GM12873 (cell line): ENCODE measurements at regions not wholly inside any gene's neighbourhood (a gene's known extent, or its start where the extent isn't known, plus 50 kb on each side); places are given as distances from the start of the nearest gene placed in this dataset.

Experiments used
- CTCF ChIP-seq: IDR thresholded peaks from 2 replicates; pipeline ENCODE4 v1.5.1; 2012; ENCODE audit warnings: low read depth, mild to moderate bottlenecking, moderate library complexity, low read length, control low read depth; ENCODE audit not compliant: insufficient read depth; ENCODE audit errors: missing control alignments

- TF ChIP-seq CTCF: no peak
Observed at GRCh38 chr1:63135174-63135512, 187.2 kb upstream of the FOXD3 start.

GRCh38 chr1:63135801-63136200 is 186.6 kb upstream of the FOXD3 start:
- no peak for TF ChIP-seq CTCF

- TF ChIP-seq CTCF: no peak
Observed at GRCh38 chr1:63142001-63142400, 180.4 kb upstream of the FOXD3 start.

- TF ChIP-seq CTCF: no peak
Observed at GRCh38 chr1:63143482-63143881, 178.9 kb upstream of the FOXD3 start.

GRCh38 chr1:63147783-63148182 is 174.6 kb upstream of the FOXD3 start:
- TF ChIP-seq CTCF: no peak

GRCh38 chr1:63148825-63149645 is 173.3 kb upstream of the FOXD3 start:
- peak; percentile 80 for TF ChIP-seq CTCF

- no peak for TF ChIP-seq CTCF
Observed at GRCh38 chr1:63152572-63152971, 169.8 kb upstream of the FOXD3 start.

- no peak for TF ChIP-seq CTCF
Observed at GRCh38 chr1:63155437-63155836, 166.9 kb upstream of the FOXD3 start.
